Activated B cell treated with CpG ODN at 0.5 μM for 24 hours (primary cell): ENCODE measurements at regions not wholly inside any gene's neighbourhood (a gene's known extent, or its start where the extent isn't known, plus 50 kb on each side); places are given as distances from the start of the nearest gene placed in this dataset.

Experiments
- ATAC-seq: fragments of 200-7000 bp; cut with Tn5 transposase; one replicate; pipeline ENCODE4 v1.10.0; 2021; ENCODE audit warnings: low read depth, mild to moderate bottlenecking, moderate library complexity
- CTCF ChIA-PET: fragments of 350-600 bp; sonication (Branson Sonifier 250); formaldehyde crosslinking; loops from one replicate; lab custom pipeline; 2021; ENCODE audit warnings: antibody characterized with exemption; lab: Charles Lee
- POLR2A ChIA-PET: fragments of 350-600 bp; sonication (Branson Sonifier 250); formaldehyde crosslinking; loops from one replicate; lab custom pipeline; 2021; ENCODE audit warnings: antibody characterized with exemption; lab: Charles Lee
- DNase-seq: peaks from one replicate; pipeline ENCODE4 v3.0.0; 2022
- H3K27ac Mint-ChIP-seq: one replicate; pipeline ENCODE4 v1.8.0; 2020; ENCODE audit warnings: mixed read lengths
- H3K27me3 Mint-ChIP-seq: one replicate; pipeline ENCODE4 v1.8.0; 2021; ENCODE audit warnings: mixed read lengths
- H3K36me3 Mint-ChIP-seq: one replicate; pipeline ENCODE4 v1.8.0; 2021; ENCODE audit warnings: low read depth, mixed read lengths
- H3K4me1 Mint-ChIP-seq: one replicate; pipeline ENCODE4 v1.8.0; 2021; ENCODE audit warnings: mixed read lengths
- H3K4me3 Mint-ChIP-seq: one replicate; pipeline ENCODE4 v1.8.0; 2020; ENCODE audit warnings: mild to moderate bottlenecking, mixed read lengths
- H3K9me3 Mint-ChIP-seq: one replicate; pipeline ENCODE4 v1.8.0; 2020; ENCODE audit warnings: mixed read lengths
- CTCF ChIP-seq: fragments of 200-600 bp; IDR thresholded peaks from one replicate; pipeline ENCODE4 v1.8.0; 2022; ENCODE audit warnings: antibody characterized with exemption, mild to moderate bottlenecking
- intact Hi-C: fragments of 100-400 bp; cut with micrococcal nuclease; formaldehyde crosslinking; loops from one replicate; pipeline ENCODE4 v1.15.1; 2024

DNA sequence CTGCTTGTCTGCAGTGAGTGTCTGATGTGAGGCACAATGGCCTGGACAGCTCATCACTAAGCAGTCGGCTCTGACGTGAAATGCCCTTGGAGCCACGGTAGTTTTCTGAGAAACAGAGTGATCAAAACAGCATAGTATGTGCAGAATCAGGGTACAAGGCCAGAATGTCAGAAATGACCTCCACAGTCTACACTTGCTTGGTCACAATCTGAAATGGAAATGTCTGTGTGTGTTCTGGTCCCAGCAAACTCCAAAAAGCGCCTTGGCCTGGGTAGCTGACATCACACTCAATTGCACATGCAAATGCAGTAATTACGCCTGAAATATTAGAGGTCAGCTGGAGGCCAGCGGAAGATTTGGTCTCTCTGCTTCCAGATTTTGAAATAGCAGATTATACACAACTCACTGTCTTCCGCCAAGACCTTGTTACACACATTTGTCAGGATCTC, 95.4 kb downstream of the CTAGE1 start:
- Mint-ChIP-seq H3K9me3 (no peaks in the 10 kb centered on the region), H3K4me1 (no peaks in the 10 kb centered on the region), H3K4me3 (no peak overlapping the region), H3K27me3 (peaks cover 3% of the 10 kb centered on the region), H3K27ac (no peak overlapping the region), H3K36me3 (no peaks in the 10 kb centered on the region)
- intact Hi-C loops: no loop called here
- CTCF ChIA-PET: no interaction called here
- POLR2A ChIA-PET: no interaction called here
- DNase-seq: no peak
- TF ChIP-seq CTCF: no peak
- no peak for ATAC-seq

DNA sequence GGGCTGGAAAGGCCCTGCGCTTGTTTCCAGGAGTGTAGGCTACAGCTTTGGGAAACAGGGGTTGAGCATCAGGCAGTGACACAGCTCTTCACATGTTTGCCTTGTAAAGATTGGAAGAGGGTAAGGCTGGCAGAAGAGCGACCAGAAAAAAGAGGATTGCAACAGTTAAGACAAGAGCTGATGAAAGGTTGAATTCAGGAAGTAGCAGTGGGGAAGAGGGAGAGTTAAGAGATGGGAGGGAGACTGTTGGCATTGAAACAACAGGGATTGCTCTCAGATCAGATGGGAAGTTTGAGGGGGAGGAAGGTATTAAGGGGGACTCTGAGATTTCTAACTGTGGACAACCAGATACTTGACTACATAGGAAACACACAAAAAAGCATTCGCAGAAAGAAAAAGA, 96.9 kb downstream of the CTAGE1 start:
- Mint-ChIP-seq H3K4me3 (no peak overlapping the region), H3K9me3 (no peaks in the 10 kb centered on the region), H3K27ac (no peak overlapping the region), H3K4me1 (no peaks in the 10 kb centered on the region), H3K36me3 (no peaks in the 10 kb centered on the region), H3K27me3 (peaks cover 3% of the 10 kb centered on the region)
- ATAC-seq (no peak), DNase-seq (no peak)
- ChIA-PET POLR2A (no interaction called here), CTCF (no interaction called here)
- TF ChIP-seq CTCF: no peak
- intact Hi-C loops: no loop called here

DNA sequence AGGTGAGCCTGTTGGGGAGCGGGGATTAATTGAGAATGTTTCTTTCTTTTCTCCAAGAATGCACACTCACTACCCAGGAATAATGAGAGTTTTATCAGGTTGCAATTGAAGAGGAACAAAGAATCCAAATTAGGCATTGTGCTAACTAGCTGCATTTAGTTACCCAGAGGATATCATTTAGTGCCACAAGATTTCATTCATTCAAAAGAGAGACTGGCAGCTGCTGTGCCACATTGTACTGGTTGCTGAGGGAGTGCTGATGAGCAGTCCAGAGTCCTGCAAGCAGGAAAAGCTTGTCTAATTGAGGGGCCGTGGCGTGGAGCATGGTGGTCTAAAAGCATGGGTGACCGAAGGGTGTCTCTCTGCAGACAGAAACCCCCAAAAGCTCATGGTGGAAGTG, 97.6 kb downstream of the CTAGE1 start:
- no peak overlapping the region for H3K27ac Mint-ChIP-seq
- TF ChIP-seq CTCF: no peak
- no peak overlapping the region for H3K4me3 Mint-ChIP-seq
- CTCF ChIA-PET: no interaction called here
- intact Hi-C loops: no loop called here
- no peaks in the 10 kb centered on the region for H3K27me3 Mint-ChIP-seq
- ATAC-seq: no peak
- POLR2A ChIA-PET: no interaction called here
- no peaks in the 10 kb centered on the region for H3K4me1 Mint-ChIP-seq
- H3K9me3 Mint-ChIP-seq: no peaks in the 10 kb centered on the region
- no peak for DNase-seq
- no peaks in the 10 kb centered on the region for H3K36me3 Mint-ChIP-seq

DNA sequence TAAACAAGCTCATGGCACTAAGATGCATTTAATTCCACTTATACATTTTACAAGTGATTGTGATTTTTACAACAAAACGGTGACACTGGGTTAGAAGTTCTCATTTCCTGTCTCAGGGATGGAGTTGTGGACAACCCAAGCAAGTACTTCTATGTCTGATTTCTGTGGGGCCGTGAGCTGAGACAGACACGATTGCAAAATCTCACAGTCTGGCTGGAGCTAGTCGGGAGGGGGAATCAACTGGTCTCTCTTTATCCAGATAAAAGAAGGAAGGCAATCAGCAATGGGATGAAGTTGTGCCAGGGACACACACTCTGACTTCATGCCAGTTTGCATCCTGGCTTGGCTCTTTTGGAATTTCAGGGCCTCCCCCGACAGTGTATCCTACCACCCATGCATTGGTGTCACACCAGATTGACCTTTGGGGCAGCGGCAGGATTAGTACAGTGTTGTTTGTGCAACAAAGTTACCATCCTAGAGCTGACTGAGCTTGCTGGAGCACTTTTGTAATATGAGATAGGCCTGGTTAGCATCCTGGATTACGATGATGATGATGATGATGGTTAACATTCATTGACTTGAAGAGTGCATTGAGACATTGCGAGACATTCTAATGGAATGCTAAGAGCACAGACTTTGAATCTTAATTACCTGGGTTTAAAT, 98.8 kb downstream of the CTAGE1 start:
- CTCF ChIA-PET: no interaction called here
- Mint-ChIP-seq H3K27me3 (no peaks in the 10 kb centered on the region), H3K9me3 (no peaks in the 10 kb centered on the region)

GRCh38 chr18:22314420-22314819, 103.3 kb downstream of the CTAGE1 start:
- POLR2A ChIA-PET: no interaction called here
- H3K4me1 Mint-ChIP-seq: no peaks in the 10 kb centered on the region
- CTCF ChIA-PET: no interaction called here
- H3K27ac Mint-ChIP-seq: no peak overlapping the region
- no peak for DNase-seq
- no peaks in the 10 kb centered on the region for H3K9me3 Mint-ChIP-seq
- no peak overlapping the region for H3K4me3 Mint-ChIP-seq
- ATAC-seq: no peak
- intact Hi-C loops: no loop called here
- H3K27me3 Mint-ChIP-seq: no peaks in the 10 kb centered on the region
- no peak for TF ChIP-seq CTCF
- no peaks in the 10 kb centered on the region for H3K36me3 Mint-ChIP-seq

More for the DNA sequence above, 98.8 kb downstream of the CTAGE1 start:
- POLR2A ChIA-PET: no interaction called here
- DNase-seq (no peak), ATAC-seq (no peak)
- H3K27ac Mint-ChIP-seq: no peak overlapping the region
- TF ChIP-seq CTCF: no peak
- no peaks in the 10 kb centered on the region for H3K36me3 Mint-ChIP-seq
- intact Hi-C loops: no loop called here
- no peak overlapping the region for H3K4me3 Mint-ChIP-seq
- H3K4me1 Mint-ChIP-seq: no peaks in the 10 kb centered on the region
